Panc1 (cell line): ENCODE measurements at regions not wholly inside any gene's neighbourhood (a gene's known extent, or its start where the extent isn't known, plus 50 kb on each side); places are given as distances from the start of the nearest gene placed in this dataset.

Experiments
- ATAC-seq: fragments of 200-7000 bp; cut with Tn5 transposase; 2 replicates; pipeline ENCODE4 v1.9.1; 2020; ENCODE audit warnings: mild to moderate bottlenecking, moderate library complexity
- BruUV-seq: library from RNA; stranded (reverse); fragments of 400-500 nt; replicated peaks from 2 replicates; lab custom pipeline; 2021; lab: Mats Ljungman, UMichigan
- CTCF ChIA-PET: fragments of 300-600 bp; sonication (Branson Sonifier 250); formaldehyde crosslinking; loops from one replicate; lab custom pipeline; 2022; ENCODE audit warnings: antibody characterized with exemption; lab: Charles Lee
- POLR2A ChIA-PET: fragments of 300-600 bp; sonication (Branson Sonifier 250); formaldehyde crosslinking; loops from one replicate; lab custom pipeline; 2022; ENCODE audit warnings: antibody characterized with exemption; lab: Charles Lee
- DNase-seq: peaks from one replicate; pipeline ENCODE4 v3.0.0-alpha.2; 2010; ENCODE audit warnings: low read depth, low spot score
- H3K27ac ChIP-seq: 2 replicates; pipeline ENCODE4 v1.5.1; 2011; ENCODE audit warnings: mild to moderate bottlenecking, low read length, inconsistent platforms
- H3K27me3 ChIP-seq: fragments of 200-500 bp; sonication (Bioruptor generic); 2 replicates; pipeline ENCODE4 v1.6.0; 2014; ENCODE audit warnings: low read length, inconsistent platforms; ENCODE audit not compliant: control insufficient read depth, insufficient read depth
- H3K36me3 ChIP-seq: fragments of 200-500 bp; sonication (Bioruptor generic); 2 replicates; pipeline ENCODE4 v1.5.1; 2014; ENCODE audit warnings: inconsistent platforms, mild to moderate bottlenecking, low read length, moderate library complexity; ENCODE audit not compliant: control insufficient read depth, insufficient read depth
- H3K4me1 ChIP-seq: 2 replicates; pipeline ENCODE4 v1.5.1; 2011; ENCODE audit warnings: inconsistent platforms, mild to moderate bottlenecking, low read length, moderate library complexity; ENCODE audit not compliant: control insufficient read depth, insufficient read depth
- H3K4me3 ChIP-seq, 2 experiments: 2 replicates each; pipeline ENCODE4 v1.5.1; 2011 to 2012; ENCODE audit warnings: low read depth in 2 of 2, low read length in 2 of 2, mild to moderate bottlenecking in 2 of 2, inconsistent platforms in 1 of 2, moderate library complexity in 1 of 2
- H3K9me3 ChIP-seq: fragments of 200-500 bp; sonication (Bioruptor generic); 2 replicates; pipeline ENCODE4 v1.5.1; 2014; ENCODE audit warnings: low read depth, mild to moderate bottlenecking, inconsistent platforms, low read length, moderate library complexity; ENCODE audit not compliant: control insufficient read depth, insufficient read depth
- POLR2AphosphoS5 ChIP-seq: IDR thresholded peaks from 2 replicates; pipeline ENCODE4 v1.6.1; 2012; ENCODE audit warnings: mild to moderate bottlenecking, low read depth, low read length, moderate library complexity
- SIN3A ChIP-seq: IDR thresholded peaks from 2 replicates; pipeline ENCODE4 v1.6.1; 2012; ENCODE audit warnings: low read depth, mild to moderate bottlenecking, low read length, moderate library complexity, borderline replicate concordance; ENCODE audit not compliant: insufficient read depth
- TCF7L2 ChIP-seq: IDR thresholded peaks from 2 replicates; pipeline ENCODE4 v1.6.1; 2011; ENCODE audit warnings: mild to moderate bottlenecking, low read depth, low read length, inconsistent platforms
- in situ Hi-C: cut with HindIII; loops from 2 replicates; pipeline ENCODE4 v1.10.0; 2016; ENCODE audit warnings: low sequenced_read_pairs, low pct_unique_long_range_greater_than_20kb
- intact Hi-C: fragments of 100-400 bp; cut with micrococcal nuclease; formaldehyde crosslinking; loops from one replicate; pipeline ENCODE4 v1.10.0; 2022; ENCODE audit not compliant: unreplicated experiment
- TF ChIP-seq, protein P1 (sequence below): fragments of 450-650 bp; IDR thresholded peaks from 2 replicates; pipeline ENCODE4 v1.5.1; 2017; ENCODE audit warnings: mild to moderate bottlenecking
- TF ChIP-seq, protein P2 (sequence below), 2 experiments: IDR thresholded peaks; 2 replicates each; pipeline ENCODE4 v1.6.1; 2011 to 2012; ENCODE audit warnings: low read depth in 2 of 2, control low read depth in 1 of 2, low read length in 1 of 2, mild to moderate bottlenecking in 1 of 2, moderate library complexity in 1 of 2; ENCODE audit not compliant: insufficient read depth in 1 of 2

DNA sequence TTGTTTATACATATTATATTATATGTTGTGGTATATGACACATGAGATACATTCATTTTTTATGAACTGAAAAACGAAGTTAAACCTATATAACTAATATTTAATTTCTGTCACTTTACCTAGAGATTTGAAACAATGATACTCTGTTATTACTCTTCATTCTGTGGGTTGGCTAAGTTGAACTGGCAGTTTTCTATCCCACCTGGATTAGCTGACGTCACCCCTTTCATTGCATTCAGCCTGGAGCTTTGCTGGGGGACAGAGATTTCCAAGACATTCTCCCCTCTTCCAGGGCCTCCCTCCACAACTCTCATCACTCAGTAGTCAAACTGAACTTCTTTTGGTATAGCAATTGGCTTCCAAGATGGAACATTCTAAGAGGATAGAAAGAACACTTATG lies 309.2 kb upstream of the SATB1 start:
- H3K36me3 ChIP-seq = no peaks in the 10 kb centered on the region
- intact Hi-C loops = no loop called here
- no peaks in the 10 kb centered on the region for H3K9me3 ChIP-seq
- ATAC-seq (no peak), DNase-seq (no peak)
- no peaks in the 10 kb centered on the region for H3K4me1 ChIP-seq
- ChIA-PET POLR2A (no interaction called here), CTCF (no interaction called here)
- in situ Hi-C loops = no loop called here
- no TSS peak for BruUV-seq
- H3K27ac ChIP-seq = no peak overlapping the region
- no peaks in the 10 kb centered on the region for H3K27me3 ChIP-seq
- no peak overlapping the region for H3K4me3 ChIP-seq
- no peak for TF ChIP-seq SIN3A

DNA sequence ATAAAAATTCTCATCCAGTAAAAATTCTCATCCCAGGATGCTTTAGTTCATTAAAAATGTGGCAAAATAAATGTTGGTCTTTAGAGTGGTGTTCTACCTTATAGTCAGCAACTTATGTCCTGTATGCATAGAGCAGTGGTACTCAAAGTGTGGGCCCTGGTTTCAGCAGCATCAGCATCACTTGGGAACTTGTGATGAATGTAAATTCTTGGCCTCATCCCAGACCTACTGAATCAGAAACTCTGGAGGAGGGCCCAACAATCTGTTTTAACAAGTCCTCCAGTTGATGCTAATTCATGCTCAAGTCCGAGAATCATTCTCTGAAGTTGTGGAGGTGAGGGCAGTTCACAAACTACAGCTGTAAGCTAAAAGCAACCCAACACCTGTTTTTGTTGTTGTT lies 307.3 kb upstream of the SATB1 start:
- intact Hi-C loops (no loop called here), in situ Hi-C loops (no loop called here)
- H3K4me3 ChIP-seq = no peak overlapping the region
- H3K36me3 ChIP-seq = no peaks in the 10 kb centered on the region
- H3K27ac ChIP-seq = no peak overlapping the region
- ATAC-seq (no peak), DNase-seq (no peak)
- no peaks in the 10 kb centered on the region for H3K27me3 ChIP-seq
- H3K9me3 ChIP-seq = no peaks in the 10 kb centered on the region
- ChIA-PET CTCF (no interaction called here), POLR2A (no interaction called here)
- TF ChIP-seq, protein P1, sequence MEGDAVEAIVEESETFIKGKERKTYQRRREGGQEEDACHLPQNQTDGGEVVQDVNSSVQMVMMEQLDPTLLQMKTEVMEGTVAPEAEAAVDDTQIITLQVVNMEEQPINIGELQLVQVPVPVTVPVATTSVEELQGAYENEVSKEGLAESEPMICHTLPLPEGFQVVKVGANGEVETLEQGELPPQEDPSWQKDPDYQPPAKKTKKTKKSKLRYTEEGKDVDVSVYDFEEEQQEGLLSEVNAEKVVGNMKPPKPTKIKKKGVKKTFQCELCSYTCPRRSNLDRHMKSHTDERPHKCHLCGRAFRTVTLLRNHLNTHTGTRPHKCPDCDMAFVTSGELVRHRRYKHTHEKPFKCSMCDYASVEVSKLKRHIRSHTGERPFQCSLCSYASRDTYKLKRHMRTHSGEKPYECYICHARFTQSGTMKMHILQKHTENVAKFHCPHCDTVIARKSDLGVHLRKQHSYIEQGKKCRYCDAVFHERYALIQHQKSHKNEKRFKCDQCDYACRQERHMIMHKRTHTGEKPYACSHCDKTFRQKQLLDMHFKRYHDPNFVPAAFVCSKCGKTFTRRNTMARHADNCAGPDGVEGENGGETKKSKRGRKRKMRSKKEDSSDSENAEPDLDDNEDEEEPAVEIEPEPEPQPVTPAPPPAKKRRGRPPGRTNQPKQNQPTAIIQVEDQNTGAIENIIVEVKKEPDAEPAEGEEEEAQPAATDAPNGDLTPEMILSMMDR = no peak
- TF ChIP-seq, protein P2, sequence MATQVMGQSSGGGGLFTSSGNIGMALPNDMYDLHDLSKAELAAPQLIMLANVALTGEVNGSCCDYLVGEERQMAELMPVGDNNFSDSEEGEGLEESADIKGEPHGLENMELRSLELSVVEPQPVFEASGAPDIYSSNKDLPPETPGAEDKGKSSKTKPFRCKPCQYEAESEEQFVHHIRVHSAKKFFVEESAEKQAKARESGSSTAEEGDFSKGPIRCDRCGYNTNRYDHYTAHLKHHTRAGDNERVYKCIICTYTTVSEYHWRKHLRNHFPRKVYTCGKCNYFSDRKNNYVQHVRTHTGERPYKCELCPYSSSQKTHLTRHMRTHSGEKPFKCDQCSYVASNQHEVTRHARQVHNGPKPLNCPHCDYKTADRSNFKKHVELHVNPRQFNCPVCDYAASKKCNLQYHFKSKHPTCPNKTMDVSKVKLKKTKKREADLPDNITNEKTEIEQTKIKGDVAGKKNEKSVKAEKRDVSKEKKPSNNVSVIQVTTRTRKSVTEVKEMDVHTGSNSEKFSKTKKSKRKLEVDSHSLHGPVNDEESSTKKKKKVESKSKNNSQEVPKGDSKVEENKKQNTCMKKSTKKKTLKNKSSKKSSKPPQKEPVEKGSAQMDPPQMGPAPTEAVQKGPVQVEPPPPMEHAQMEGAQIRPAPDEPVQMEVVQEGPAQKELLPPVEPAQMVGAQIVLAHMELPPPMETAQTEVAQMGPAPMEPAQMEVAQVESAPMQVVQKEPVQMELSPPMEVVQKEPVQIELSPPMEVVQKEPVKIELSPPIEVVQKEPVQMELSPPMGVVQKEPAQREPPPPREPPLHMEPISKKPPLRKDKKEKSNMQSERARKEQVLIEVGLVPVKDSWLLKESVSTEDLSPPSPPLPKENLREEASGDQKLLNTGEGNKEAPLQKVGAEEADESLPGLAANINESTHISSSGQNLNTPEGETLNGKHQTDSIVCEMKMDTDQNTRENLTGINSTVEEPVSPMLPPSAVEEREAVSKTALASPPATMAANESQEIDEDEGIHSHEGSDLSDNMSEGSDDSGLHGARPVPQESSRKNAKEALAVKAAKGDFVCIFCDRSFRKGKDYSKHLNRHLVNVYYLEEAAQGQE (IDR thresholded peaks at IDR 0.05; ENCODE audit: insufficient read depth in 1 of 2, low read depth in 2 of 2, low read length in 1 of 2) = no peak
- no peak for TF ChIP-seq TCF7L2
- no peak for TF ChIP-seq SIN3A
- no peak for TF ChIP-seq POLR2AphosphoS5
- no peaks in the 10 kb centered on the region for H3K4me1 ChIP-seq
- no TSS peak for BruUV-seq

DNA sequence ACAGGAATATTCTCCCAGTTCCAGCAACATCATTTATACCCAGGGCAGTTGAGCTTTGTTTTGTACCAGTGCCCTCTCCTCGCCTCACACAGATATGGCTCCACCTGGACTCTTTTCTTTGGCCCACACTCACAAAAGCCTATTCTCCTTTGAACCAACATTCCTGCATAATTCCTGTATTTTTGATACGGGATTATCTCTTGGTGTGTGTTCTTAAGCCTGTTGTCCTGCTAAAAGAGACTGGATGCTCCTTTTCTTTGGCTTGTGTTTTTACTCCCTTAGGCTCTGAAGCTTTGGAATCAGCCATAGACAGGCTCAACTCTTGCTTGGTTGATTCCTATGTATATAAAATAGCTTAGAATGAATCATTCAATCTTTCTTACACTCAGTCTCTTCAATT lies 305.4 kb upstream of the SATB1 start:
- intact Hi-C loops = no loop called here
- CTCF ChIA-PET = no interaction called here
- Histone ChIP-seq H3K4me3 (no peak overlapping the region), H3K27me3 (no peaks in the 10 kb centered on the region), H3K9me3 (no peaks in the 10 kb centered on the region), H3K36me3 (no peaks in the 10 kb centered on the region), H3K4me1 (no peaks in the 10 kb centered on the region), H3K27ac (no peak overlapping the region)
- no peak for TF ChIP-seq SIN3A
- no peak for TF ChIP-seq TCF7L2
- TF ChIP-seq, protein P1 = no peak
- TF ChIP-seq, protein P2 (IDR thresholded peaks at IDR 0.05; ENCODE audit: insufficient read depth in 1 of 2, low read depth in 2 of 2, low read length in 1 of 2) = no peak
- TF ChIP-seq POLR2AphosphoS5 = no peak
- in situ Hi-C loops = no loop called here
- ATAC-seq = no peak
- DNase-seq = no peak
- POLR2A ChIA-PET = no interaction called here
- no TSS peak for BruUV-seq
